Activated gamma-delta T cell treated with anti-CD3 and anti-CD28 coated beads, Interleukin-2, amount 50 U/mL, for 16 hours (primary cell): ENCODE measurements at regions not wholly inside any gene's neighbourhood (a gene's known extent, or its start where the extent isn't known, plus 50 kb on each side); places are given as distances from the start of the nearest gene placed in this dataset.

ENCODE experiments used
- DNase-seq: peaks from one replicate; pipeline ENCODE4 v3.0.0-alpha.2; 2020; ENCODE audit warnings: low read depth

GRCh38 chr13:40192858-40193257 is 473.6 kb downstream of the FOXO1 start:
- DNase-seq, result no peak

DNA sequence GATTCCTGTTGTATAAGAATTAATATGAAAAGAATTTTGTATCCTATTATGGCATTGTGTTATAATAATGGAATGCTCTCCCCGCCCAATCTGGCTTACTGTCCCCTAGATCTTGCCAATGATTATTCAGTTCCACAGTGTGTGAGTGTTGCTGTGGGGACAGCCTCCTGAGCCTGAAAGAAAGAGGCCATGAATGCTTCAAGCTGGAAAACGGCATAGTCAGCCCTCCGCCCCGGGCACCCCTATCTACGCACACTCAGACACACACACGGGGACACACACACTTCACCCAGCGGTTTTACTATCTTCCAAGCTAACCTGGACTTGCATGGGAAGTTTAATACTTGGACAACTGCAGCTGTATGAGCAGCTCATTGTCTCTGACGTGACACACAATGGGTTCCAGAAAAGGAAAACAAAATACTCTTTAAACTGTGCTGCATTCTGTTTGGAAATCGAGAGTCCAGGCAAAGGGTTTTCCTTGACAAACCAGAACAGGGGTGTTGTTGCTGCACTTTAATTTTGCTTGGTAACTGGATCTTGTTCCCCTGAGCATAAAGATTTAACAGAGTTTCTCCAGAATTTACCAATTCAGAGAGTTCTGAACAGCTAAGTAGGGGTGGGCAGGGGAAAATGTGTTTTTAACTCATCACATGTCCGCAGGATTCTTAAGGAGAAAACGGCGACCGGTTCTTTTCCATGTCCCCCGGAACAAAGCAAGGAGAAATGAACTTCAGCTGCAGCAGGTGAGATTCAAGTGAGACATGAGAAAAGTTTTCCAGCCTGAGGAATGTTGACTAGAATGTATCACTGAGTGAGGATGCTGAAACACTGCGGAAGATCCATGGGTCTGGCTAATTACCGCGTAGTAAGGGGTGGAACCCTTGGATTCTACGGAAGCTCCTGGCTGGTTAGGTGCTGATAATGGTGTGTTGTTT is 472.9 kb downstream of the FOXO1 start:
- DNase-seq, result no peak

DNA sequence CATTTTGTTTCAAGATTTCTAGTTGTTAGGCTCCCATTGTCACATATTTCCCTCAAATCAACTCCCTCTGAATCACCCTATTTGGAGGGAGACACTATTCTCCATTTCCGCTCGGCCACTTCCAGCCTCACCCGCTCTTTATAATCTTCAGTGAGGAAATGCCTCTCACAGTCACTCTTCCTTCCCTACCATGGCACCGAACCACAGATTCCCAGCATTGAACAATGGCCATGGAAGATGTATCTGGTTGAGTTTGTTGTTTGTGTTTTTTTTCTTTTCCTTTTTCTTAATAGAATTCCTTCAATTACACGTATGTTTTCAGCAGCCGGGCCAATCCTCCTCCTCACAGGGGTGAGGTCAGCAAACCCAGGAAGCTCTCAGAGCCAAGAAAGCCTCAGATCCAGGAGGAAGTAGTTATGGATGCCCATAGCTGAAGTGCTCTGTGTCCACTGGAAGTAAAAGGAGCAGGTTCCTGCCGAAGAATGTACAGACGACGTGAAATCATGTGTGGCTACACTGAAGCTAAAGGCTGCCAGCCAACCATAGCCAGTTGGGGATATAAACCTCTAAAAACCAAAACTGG is 472.1 kb downstream of the FOXO1 start:
- no peak for DNase-seq

DNA sequence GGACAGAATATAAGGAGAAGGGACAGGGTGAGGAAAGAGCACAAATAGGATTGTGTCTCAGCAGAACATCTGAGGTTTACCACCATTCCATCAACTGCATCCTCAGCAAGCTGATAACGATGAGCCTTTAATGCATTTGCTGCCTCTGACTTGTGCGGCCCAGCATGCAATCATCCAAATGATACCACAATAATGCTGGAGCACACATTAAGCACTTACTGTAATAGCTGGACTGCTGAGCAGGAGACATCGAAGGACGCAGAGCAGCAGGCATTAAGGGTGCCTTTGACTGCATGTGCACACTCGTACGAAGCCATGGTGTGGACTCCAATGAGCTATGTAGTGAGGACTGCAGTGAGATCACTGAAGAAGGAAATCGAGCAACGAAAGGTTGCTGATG is 469.4 kb downstream of the FOXO1 start:
- DNase-seq, result no peak

DNA sequence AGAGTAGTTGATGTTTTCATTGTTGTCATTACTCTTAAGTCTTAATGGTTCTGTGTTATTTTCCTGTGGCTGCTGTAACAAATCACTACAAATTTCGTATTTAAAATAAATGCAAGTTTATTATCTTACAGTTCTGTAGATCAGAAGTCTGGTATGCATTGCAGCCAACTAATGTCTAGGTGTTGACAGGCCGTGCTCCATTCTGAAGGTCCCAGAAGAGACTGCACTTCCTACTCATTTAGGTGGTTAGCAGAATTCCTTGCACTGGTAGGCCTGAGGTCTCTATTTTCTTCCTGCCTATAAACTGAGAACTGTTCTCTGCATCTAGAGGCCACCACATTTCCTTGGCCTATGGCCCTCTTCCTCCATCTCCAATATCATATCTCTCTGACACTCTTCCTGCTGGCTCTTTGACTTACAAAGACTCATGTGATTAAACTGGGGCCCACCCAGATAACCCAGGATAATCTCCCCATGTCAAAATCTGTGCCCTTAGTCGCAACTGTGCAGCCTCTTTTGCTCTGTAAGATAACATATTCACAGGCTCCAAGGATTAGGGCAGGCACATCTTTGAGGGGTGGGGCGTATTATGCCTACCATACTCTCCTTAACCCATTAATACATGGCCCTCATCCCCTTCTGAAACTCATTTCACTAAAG is 468.4 kb downstream of the FOXO1 start:
- DNase-seq, result no peak

DNA sequence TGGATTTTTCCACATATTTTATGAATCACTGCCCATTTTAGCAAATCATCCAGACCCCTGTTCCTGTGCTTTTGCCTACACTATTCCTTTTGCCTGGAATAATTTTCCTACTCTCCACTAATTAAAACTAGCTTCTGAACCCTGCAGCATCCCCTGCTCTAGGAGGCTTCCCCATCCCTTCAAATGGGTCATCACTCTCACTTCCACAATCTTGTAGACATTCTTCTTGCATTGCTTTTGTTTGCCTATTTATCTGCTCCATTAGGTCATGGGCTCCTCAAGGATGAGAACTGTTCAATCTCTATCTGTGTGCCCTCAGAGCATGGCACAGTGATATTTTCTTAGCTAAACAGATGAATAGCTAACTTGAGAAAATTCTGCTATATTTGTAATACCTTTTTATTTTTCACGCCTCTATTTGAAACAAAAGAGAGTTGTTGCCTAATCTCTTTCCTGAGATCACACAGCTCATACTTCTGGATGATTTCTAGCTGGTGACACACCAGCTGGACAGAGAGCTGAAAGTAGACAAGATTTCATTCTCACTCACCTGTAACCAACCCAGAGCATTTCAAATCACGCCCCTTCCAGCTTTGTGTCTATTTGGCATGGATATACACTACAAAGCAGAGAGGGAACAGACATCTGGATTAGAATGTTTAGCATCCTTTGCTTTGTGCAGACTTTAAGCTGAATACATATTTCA is 466.0 kb downstream of the FOXO1 start:
- DNase-seq, result no peak

DNA sequence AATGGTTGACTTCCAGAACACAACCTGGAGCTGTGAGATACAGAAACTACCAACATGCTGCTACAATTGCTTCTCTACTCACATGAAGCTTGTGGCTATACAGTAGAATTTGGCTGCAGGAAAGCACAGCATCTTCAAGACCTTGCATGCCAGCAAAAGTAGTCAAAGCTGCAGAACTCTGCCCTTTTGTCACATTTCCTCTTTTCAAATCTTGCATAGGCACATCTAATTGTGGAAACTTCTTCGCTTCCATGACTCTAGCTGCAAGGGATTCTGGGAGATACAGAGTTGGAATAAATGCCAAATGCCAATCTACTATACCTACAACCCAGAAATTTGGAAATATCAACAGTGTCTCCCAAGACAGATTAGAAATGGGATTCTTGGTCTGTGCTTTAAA is 462.2 kb downstream of the FOXO1 start:
- DNase-seq, result no peak

GRCh38 chr13:40205771-40206240 is 460.6 kb downstream of the FOXO1 start:
- no peak for DNase-seq

GRCh38 chr13:40206241-40207000 is 460.0 kb downstream of the FOXO1 start:
- no peak for DNase-seq

GRCh38 chr13:40207001-40207478 is 459.4 kb downstream of the FOXO1 start:
- DNase-seq, result no peak

- DNase-seq, result no peak
These were observed 457.9 kb downstream of the FOXO1 start for GRCh38 chr13:40208517-40208916.

- no peak for DNase-seq
These were observed 455.4 kb downstream of the FOXO1 start for GRCh38 chr13:40210865-40211585.

GRCh38 chr13:40211586-40211968 is 454.9 kb downstream of the FOXO1 start:
- DNase-seq, result no peak

DNA sequence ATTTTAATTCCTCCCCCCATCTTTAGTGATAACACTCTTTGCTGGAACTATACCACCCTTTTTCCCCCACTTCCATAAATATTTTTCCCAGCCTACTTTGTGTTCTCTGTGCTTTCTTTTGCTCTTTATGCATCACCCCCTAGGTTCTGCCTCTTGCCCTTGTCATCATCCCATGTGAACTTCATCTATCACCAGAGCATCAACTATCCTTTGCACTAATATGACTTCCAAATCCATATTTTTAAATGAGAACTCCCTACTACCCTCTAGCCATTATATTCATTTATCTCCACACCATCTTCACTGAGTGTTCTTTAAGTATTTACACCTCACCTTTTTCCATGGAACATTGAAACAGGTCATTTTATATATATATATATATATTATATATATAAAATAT is 452.7 kb downstream of the FOXO1 start:
- no peak for DNase-seq

GRCh38 chr13:40215311-40215710 is 451.1 kb downstream of the FOXO1 start:
- no peak for DNase-seq

GRCh38 chr13:40215747-40216146 is 450.7 kb downstream of the FOXO1 start:
- DNase-seq, result no peak

DNA sequence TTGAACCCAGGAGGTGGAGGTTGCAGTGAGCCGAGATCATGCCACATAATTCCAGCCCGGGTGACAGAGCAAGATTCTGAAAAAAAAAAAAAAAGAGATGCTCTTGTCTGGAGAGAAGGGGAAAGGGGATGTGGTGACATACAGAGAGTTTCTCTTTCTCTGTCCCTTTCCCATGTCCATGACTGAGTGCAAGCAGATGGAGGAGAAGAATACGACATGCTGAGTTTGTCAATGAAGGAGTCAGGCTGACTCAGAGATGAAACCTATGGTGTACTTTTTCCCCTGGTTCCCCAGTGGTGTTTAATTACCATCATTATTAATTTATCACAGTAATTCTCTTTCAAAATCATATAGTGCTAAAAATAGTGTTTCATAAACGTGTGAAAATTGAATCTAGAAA is 448.8 kb downstream of the FOXO1 start:
- DNase-seq, result no peak

GRCh38 chr13:40220299-40220935 is 446.0 kb downstream of the FOXO1 start:
- no peak for DNase-seq

GRCh38 chr13:40221131-40221459 is 445.3 kb downstream of the FOXO1 start:
- no peak for DNase-seq

DNA sequence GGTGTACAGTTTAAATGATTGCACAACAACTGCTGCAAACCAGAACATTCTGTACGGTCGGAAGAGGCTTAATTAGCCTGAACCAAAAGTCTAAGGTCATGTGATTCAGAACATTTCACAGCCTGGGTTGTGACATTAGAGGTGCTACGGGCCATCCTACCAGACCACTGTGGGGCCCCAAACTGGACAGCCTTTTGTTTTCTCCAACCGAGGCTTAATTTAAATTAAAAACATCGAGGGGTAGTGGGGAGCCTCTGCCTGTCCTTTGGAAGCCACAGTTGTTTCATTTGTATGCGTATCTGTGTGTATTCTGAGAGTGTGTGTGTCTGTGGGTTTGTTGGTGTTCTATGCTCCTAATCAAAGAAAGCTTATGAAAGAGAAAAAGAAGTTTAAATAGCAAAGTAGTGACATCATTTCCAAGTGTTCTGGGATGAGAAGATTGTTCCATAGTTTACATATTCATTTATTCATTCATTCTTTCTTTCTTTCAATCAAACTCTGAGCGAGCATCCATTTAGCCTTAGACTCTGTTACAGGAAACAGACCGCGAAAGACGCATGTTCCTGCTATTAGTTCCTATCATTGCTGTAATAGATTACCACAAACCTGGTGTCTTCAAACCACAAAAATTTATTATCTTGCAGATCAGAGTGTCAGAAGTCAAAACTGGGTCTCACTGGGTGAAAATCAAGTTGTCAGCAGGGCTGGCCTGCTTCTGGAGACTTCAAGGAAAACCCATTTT is 444.8 kb downstream of the FOXO1 start:
- DNase-seq, result no peak
